ENCODE measurements at regions not wholly inside any gene's neighbourhood (a gene's known extent, or its start where the extent isn't known, plus 50 kb on each side); places are given as distances from the start of the nearest gene placed in this dataset.

- peak in 9 of 11 donors; percentile 28 to 61 (median 35) for DNase-seq (ENCODE audit: extremely low read depth in 1 of 11, low read depth in 9 of 11, low spot score in 4 of 11)
These were observed 119.8 kb upstream of the CDH13 start for GRCh38 chr16:82506692-82507670.

- DNase-seq (ENCODE audit: extremely low read depth in 1 of 11, low read depth in 9 of 11, low spot score in 4 of 11), result peak in 10 of 11 donors; percentile 23 to 75 (median 53)
These were observed 121.9 kb upstream of the CDH13 start for GRCh38 chr16:82504836-82505235.

DNA sequence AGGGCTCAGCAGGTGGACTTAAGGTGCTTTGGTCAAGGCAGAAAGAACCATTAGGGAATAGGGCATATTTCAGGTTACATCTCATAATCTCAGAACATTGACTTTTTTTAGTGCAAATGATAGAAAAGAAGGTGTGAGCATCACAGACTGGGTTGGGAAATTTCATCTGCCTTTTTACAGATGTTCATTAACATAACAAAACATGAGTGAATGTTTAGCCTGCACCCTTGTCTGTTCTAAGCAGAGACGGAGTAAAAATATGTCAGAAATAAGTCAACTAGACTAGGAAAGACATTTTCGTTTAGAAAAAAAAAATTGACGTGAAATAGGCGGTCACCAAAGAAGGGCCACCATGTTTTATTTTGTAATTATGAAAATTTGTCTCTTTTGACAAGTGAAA is 127.5 kb upstream of the CDH13 start:
- DNase-seq (ENCODE audit: extremely low read depth in 1 of 11, low read depth in 9 of 11, low spot score in 4 of 11), result no peak

- no peak for DNase-seq (ENCODE audit: extremely low read depth in 1 of 11, low read depth in 9 of 11, low spot score in 4 of 11)
These were observed 129.6 kb upstream of the CDH13 start for GRCh38 chr16:82497139-82497538.

GRCh38 chr16:82488460-82488859 is 138.3 kb upstream of the CDH13 start:
- DNase-seq (ENCODE audit: extremely low read depth in 1 of 11, low read depth in 9 of 11, low spot score in 4 of 11), result no peak

- no peak for DNase-seq (ENCODE audit: extremely low read depth in 1 of 11, low read depth in 9 of 11, low spot score in 4 of 11)
These were observed 145.3 kb upstream of the CDH13 start for GRCh38 chr16:82481455-82481854.

DNA sequence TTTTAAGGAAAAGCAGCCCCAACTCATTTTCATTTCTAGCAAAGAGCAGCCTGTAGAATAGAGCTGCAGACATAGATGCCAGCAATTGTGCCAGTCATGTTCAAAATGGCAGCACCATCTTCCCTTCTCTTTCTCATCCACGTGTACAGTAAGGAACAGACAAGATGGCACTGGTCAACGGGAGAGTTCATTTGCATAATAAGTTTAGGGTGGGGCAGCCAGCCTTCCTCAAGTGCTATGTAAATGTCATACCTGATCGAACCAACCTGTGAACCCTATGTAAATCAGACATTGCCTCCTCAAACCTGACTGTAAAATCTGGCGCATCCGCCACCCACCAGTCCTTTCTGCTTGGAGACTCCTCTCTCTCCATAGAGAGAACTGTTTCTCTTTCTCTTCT is 150.0 kb upstream of the CDH13 start:
- no peak for DNase-seq (ENCODE audit: extremely low read depth in 1 of 11, low read depth in 9 of 11, low spot score in 4 of 11)

- DNase-seq (ENCODE audit: extremely low read depth in 1 of 11, low read depth in 9 of 11, low spot score in 4 of 11), result peak in 9 of 11 donors; percentile 13 to 55 (median 31)
These were observed 156.1 kb upstream of the CDH13 start for GRCh38 chr16:82470620-82471152.

- DNase-seq (ENCODE audit: extremely low read depth in 1 of 11, low read depth in 9 of 11, low spot score in 4 of 11), result no peak
These were observed 156.8 kb upstream of the CDH13 start for GRCh38 chr16:82470016-82470415.

DNA sequence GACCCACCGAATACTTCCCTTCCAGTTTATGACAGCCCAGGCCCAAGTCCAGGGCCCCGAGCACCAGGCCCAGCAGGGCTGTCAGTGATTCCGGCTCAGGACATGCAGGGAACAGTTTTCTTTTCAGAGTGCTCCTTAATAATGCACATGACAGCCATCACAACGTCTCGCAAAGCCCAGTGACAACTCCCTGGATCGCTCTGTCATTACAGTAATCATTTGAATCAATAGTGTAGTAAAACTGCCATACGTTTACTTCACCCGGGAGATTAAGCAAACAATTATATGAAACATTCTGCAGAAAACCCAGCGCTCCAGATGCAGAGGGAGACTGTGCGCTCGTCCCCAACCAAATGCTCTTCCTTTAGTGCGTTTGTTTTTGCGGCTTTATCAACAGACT is 162.6 kb upstream of the CDH13 start:
- DNase-seq (ENCODE audit: extremely low read depth in 1 of 11, low read depth in 9 of 11, low spot score in 4 of 11), result no peak

DNA sequence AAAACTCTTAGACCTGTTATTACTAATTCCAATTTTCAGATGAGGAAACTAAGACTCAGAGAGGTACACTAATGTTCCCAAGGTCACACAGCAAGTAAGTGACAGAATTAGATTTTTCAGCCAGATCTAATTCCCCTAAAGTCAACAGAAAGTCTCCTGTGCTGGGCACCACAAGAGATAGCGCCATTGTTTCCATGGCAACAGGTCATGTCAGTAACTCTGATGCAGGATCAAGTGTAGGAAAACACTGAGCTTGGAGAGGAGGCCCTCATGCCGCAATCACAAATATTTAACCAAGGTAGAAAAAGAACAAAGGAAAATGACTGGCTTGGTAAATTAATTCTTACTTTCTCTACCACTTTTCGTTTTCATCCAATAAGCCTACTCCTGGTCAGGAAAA is 166.0 kb upstream of the CDH13 start:
- no peak for DNase-seq (ENCODE audit: extremely low read depth in 1 of 11, low read depth in 9 of 11, low spot score in 4 of 11)

GRCh38 chr16:82459580-82460256 is 167.1 kb upstream of the CDH13 start:
- no peak for DNase-seq (ENCODE audit: extremely low read depth in 1 of 11, low read depth in 9 of 11, low spot score in 4 of 11)

DNA sequence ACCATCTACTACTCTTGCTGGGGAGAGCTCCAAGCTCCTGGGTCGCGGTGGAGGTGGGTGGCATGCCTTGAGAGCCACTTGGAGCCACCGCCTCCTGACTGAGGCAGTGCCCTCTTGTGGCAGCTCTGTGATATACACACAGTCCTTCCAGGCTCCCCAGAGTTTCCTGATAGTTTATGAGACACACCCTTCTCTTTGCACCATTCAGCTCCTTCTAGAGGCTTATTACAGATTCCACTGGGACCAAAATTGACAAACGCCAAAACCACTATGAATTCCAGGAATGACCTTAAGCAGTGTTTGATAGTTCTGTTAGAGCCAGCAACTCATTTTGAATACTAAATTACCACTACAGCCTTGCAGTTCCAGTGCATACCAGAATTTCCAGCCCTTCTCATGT is 170.1 kb upstream of the CDH13 start:
- DNase-seq (ENCODE audit: extremely low read depth in 1 of 11, low read depth in 9 of 11, low spot score in 4 of 11), result peak in 9 of 11 donors; percentile 20 to 55 (median 33)

- no peak for DNase-seq (ENCODE audit: extremely low read depth in 1 of 11, low read depth in 9 of 11, low spot score in 4 of 11)
These were observed 172.2 kb upstream of the CDH13 start for GRCh38 chr16:82454566-82454965.

DNA sequence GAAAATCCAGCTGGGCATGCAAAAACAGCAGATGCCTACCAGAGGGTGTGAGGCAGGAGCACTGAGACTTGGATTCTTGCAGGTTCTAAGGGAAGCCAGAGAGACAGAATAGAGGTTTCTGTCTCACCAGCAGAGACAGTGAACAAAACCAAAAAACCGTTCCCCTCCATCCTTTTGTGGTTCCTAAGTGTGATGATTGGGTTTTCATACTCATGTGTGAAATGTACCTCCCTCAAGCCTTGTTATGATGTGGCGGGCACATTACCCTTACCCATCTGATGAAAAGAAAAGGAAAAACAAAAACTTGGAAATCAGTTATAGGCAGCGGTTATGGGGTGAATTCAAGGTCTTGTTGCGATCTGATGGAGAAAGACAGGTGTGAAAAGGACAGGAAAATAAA is 172.6 kb upstream of the CDH13 start:
- DNase-seq (ENCODE audit: extremely low read depth in 1 of 11, low read depth in 9 of 11, low spot score in 4 of 11), result no peak

DNA sequence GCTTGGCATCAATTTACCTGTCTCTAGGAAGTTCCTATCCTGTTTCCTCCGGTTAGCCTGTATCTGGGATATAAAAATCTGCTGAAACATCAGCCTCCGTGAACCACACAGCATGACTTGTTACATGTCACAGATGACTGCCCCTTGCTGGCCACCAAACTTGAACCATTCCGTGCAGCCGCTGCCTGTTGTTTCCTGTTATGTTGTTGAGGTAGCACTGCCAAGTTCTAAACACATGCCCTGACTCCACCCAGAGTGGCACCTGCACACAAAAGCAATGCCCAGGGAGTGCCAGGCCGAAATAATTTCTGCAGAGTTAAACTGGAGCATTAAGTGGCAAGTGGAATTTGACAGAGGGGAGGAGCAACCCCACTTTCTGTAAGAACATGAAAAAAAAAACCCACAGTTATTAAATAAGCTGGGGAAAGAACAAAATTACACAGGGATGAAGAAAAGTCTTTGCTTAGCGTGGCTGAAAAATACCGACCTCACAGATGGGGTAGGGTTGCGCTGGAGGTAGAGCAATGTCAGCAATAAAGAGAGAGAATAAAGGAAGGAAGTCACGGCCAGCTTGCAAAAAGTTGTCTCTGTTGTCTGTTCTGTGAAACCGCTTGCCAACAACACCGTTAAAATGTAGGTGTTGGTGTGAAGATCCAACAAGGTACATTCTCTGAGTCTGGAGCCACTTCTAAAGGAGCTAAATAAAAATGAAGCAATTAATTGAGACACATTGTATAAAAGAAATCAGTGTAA is 174.6 kb upstream of the CDH13 start:
- peak in 2 of 11 donors; percentile 19 to 25 for DNase-seq (ENCODE audit: extremely low read depth in 1 of 11, low read depth in 9 of 11, low spot score in 4 of 11)

DNA sequence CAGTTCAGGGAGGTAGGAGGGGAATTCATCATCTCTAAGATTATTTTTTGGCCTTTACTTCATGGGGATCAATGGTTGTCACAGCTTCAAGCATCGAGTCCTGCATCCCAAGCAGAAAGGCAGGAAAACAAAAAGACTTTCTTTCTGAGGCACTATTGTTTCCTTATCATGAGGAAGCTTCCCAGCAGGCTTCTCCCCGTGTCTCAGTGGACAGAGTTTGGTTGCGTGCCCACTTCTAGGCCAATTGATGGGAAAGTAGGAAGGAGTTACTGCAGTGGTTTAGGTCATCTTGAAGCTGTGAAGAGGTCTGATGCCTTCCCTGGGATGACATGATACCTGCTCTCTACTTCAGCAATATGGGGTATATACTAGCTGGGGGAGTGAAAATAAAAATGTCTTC is 175.3 kb upstream of the CDH13 start:
- no peak for DNase-seq (ENCODE audit: extremely low read depth in 1 of 11, low read depth in 9 of 11, low spot score in 4 of 11)

DNA sequence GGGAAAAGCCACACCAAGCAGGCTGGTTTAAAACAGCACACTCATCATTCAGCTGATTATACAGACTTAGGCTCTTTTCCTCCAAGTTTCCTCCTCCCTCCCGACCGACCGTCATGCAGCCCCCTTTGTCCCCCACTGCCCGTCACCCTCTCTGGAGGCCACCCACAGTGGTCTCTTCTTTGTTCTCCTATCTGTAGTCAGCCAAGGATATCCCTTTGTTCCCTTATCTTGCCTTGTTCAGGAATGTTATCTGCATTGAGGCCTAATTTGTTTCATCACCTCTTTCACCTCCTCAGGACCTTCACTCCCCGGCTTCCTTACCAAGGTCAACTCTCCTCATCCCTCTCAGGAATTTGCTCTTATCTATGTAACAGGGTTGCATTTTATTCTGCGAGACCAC is 186.4 kb upstream of the CDH13 start:
- no peak for DNase-seq (ENCODE audit: extremely low read depth in 1 of 11, low read depth in 9 of 11, low spot score in 4 of 11)

- no peak for DNase-seq (ENCODE audit: extremely low read depth in 1 of 11, low read depth in 9 of 11, low spot score in 4 of 11)
These were observed 187.0 kb upstream of the CDH13 start for GRCh38 chr16:82439678-82440293.
